GM18517 (cell line): ENCODE measurements at regions not wholly inside any gene's neighbourhood (a gene's known extent, or its start where the extent isn't known, plus 50 kb on each side); places are given as distances from the start of the nearest gene placed in this dataset.
"Not testable (repeated sequence)": the region's sequence is repeated elsewhere in the genome, so short reads cannot be mapped to it uniquely, and the experiment has no call there.

Experiments used
- ATAC-seq: cut with Tn5 transposase; IDR thresholded peaks from one replicate; pipeline ENCODE4 v1.9.1; 2021; ENCODE audit warnings: mild to moderate bottlenecking, moderate library complexity; ENCODE audit not compliant: unreplicated experiment

DNA sequence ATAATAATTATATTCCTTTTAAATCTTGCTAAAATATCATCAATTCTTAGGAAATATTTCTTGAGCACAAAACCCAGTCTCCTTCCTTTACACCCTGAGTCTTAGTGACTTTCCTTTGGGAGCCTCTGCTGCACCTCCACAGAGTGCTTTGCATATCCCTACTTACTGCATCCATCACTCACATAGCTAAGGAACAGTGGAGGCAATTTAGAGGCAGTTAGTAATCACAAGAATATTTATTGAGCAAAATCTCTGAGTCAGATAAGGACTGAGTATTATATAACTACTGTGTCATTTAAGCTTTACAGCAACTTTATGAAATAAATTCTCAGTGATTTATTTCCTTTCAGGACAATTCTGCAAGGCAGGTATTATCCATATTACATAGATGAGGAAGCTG, 327.7 kb downstream of the TMX3 start:
- no peak for ATAC-seq

GRCh38 chr18:68383979-68384378, 330.9 kb downstream of the TMX3 start:
- not testable (repeated sequence) for ATAC-seq

DNA sequence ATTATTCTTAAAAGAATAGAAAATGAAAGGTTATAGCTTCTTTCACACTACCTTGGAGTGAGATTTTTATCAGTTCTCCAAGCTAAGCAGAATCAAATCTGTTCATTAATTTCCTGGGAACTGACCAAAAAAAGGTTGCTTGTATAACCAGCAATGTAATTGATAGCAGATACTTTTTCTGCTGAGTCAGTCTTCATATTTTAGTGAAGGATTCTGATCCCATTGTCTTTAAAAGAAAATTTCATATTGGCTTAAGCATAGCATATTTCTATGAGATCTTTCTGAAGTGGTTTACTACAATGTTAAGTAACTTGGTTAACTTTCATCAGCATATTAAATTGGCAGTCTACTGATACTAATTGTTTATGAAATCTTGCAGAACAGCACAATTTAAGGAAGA, 338.0 kb downstream of the TMX3 start:
- no peak for ATAC-seq

GRCh38 chr18:68362907-68363306, 352.0 kb downstream of the TMX3 start:
- ATAC-seq = no peak

DNA sequence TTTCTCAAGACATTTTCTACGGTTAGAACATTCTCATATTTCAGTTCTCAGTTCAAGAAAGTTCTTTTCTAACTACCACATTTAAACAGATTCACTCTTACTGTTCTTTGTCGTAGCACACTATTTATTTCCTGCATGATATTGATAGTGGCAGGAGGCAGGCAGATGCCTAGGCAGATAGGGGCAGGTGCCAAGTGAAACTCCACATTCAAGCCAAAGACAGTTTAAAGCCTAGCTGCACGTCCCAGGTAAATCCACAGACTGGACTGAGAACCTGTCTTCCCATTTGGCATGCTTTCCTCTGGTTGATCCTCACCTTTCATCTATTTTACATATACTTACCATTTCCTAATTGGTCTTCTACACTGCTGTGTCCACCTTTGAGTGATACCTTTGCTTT, 359.3 kb downstream of the TMX3 start:
- no peak for ATAC-seq

GRCh38 chr18:68354176-68354575, 360.7 kb downstream of the TMX3 start:
- no peak for ATAC-seq

- no peak for ATAC-seq
Observed at GRCh38 chr18:68342039-68342659, 372.8 kb downstream of the TMX3 start.

DNA sequence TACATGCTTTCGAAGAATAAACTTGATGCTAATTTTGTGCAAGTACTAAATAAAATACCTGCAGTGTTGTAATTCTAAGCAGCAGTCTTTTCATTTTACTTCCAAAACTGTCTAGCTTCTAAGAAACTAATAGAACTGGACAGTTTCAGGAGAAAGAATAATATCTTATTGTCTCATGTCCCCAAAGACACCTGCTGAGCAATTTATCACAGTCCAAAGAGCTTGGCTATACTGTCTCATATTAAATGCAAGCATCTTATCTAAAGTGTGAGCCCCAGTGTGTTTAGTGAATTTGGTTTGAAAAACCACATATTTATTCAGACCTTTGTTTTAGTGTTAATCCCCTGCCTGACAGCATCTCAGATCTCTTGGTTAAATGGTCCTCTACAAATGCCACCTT, 374.3 kb downstream of the TMX3 start:
- ATAC-seq = no peak

DNA sequence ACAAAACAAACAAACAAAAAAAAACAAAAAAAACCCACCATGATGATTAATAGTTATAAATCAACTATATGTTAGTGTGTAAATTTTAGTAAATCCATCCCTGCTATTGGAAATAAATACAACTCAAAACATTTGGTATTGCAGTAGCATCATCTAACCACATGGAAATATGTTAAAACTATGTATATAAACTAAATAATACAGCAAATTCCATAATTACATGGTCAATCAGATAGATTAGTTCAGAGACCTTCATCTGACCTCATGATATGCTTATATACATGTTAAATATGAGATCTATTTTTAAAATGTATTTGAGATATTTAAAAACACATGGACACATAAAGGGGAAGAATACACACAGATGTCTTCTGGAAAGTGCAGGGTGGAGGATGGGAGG, 384.2 kb downstream of the TMX3 start:
- ATAC-seq = no peak

- ATAC-seq = no peak
Observed at GRCh38 chr18:68323921-68324320, 391.0 kb downstream of the TMX3 start.

GRCh38 chr18:68316636-68317035, 398.3 kb downstream of the TMX3 start:
- ATAC-seq = no peak

DNA sequence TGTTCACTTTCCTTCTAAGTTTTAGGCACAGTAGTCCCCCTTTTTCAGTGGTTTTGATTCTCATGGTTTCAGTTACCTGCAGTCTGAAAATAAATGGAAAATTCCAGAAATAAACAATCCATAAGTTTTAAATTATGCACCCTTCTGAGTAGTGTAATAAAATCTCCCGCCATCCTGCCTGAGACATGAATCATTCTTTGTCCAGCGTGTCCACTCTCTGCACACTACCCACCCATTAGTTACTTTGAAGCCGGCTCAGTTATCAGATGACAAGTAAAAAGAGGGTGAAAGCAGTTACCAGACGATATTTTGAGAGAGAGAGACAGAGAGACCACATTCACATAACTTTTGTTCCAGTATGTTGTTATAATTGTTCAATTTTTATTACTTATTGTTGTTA, 400.5 kb downstream of the TMX3 start:
- ATAC-seq = no peak

- no peak for ATAC-seq
Observed at GRCh38 chr18:68301441-68301840, 413.5 kb downstream of the TMX3 start.

- no peak for ATAC-seq
Observed at GRCh38 chr18:68299906-68300305, 415.0 kb downstream of the TMX3 start.

DNA sequence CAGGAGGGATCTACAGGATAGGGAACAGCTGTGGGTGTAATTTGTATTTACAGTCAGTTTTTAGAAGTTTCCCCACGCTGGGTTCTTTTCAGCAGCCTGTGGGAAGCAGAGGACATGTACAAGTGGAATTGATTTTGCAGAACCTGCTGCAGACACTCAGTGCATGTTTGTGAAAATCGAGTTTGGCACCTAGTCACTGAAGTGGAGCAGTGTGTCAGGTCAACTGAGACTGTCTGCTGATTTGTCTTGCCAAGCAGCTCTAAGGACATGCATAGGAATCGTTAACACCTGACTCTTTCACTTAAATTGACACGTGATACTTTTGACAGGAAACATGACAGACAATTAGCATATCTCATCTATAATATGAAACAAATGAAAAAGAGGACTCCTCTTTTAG, 416.6 kb downstream of the TMX3 start:
- no peak for ATAC-seq

DNA sequence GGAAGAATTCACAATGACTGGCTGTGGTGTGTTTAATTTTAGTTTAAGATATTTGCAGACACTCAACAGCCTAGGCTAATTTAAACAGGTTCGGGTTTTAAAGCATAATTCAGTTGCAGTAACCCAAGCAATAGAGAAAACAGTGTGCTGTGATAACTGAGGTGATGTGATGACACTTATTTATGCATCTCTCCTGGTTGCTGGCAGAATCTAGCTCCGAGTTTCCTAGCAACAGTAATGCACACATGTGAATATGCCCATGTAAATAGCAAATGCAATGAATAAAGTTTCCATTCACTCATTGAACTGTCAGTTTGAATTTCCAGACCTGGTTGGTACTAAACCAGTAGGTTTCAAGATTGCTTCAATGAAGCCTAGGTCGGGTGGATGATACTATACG, 426.5 kb downstream of the TMX3 start:
- ATAC-seq = no peak

DNA sequence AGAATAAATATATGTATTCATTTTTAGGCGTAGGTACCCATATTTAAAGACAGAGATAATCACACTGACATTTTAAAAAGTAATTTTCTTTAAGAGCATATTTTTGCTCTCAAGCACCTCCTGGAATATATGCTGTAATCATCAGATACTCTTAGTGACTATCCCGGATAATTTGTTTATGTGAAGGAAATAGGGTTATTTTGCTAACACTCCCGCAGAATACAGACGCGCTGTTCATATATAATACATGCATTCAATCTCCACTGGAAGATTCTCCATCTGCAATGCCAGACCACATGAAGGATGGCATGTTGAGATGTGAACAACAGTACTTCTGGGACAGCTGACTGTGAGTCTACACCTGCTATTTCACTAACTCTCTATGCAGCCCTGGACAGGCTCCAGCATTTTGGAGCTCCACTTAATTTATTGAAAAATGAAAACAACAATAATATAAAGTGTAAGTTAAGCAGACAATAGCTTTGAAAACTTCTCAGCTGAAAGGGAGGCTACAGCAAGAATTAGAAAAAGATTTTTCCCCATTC, 430.6 kb downstream of the TMX3 start:
- ATAC-seq = no peak

DNA sequence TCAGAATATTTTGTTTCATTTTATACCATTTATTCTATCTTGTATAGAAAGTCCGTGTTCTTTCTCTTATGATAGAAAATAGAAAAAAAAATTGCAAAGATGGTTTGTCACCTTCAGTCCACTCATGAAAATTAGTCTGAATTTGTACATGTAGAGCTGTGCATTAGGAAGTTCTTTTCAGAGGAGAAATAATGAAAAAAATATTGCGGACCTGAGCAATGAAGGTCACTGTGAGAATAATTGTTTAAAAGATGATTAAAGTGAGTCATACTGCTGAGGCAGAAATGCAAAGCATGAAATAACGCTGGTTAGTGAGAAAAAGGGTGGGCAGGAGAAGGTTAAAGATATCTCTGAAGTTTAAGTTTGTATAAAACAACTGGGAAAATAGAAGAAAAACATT, 431.1 kb downstream of the TMX3 start:
- ATAC-seq = no peak

- ATAC-seq = no peak
Observed at GRCh38 chr18:68282232-68282631, 432.7 kb downstream of the TMX3 start.

DNA sequence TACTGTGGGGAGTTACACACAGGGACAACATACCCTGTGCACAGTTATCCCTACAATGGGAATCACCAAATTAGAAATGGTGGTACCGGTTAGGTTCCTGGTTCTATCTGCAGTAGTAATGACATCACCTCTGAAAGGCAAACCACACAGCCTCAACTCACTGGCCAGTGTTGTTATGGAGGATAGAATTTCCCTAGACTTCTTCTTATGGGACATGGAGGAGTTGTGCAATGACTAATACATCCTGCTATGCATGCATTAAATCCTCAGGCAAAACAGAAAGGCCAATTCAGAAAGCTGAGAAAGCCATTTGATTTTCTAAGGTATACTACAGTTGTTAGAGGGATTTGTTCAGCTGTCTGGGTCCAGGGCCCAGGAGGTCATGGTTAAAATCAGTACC, 439.3 kb downstream of the TMX3 start:
- ATAC-seq = no peak

DNA sequence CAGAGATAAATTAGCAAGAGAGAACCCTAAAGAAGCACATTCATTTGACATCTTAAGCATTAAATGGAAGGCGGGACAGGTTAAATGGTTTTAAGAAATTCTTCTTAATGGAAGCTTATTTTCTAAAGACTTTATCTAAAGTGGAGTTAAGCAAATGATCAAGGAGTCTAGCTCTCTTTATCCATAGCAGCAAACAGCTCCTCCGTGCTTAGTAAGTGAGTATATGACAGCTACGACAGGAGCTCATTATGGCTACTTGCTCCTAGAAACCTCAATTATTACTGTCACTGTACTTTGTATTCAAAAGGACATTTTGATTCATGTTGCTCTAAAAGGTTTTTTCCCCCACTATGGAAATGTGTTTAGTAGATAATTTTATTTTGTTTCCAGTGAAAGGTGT, 444.9 kb downstream of the TMX3 start:
- no peak for ATAC-seq

DNA sequence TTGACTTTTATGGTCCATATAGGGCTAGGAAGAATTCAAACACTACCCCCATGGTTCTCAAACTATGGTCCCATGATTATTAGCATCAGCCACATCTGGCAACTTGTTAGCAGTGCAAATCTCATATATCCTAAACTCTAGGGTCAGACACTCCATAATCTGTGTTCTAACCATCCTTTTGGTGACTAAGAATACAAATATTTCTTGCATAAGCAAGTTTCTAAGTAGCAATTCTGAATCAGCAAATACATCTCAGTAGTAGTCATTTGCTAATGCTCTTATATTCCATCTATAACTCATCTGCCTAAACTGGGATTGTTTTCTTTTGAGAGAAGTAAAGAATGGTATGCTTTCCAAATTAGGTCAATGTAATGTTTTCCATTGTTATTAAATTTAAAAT, 447.3 kb downstream of the TMX3 start:
- ATAC-seq = no peak

- ATAC-seq = no peak
Observed at GRCh38 chr18:68263481-68263880, 451.4 kb downstream of the TMX3 start.
